ENCODE measurements at regions not wholly inside any gene's neighbourhood (a gene's known extent, or its start where the extent isn't known, plus 50 kb on each side); places are given as distances from the start of the nearest gene placed in this dataset.
"Not testable (repeated sequence)": the region's sequence is repeated elsewhere in the genome, so short reads cannot be mapped to it uniquely, and the experiment has no call there.

DNA sequence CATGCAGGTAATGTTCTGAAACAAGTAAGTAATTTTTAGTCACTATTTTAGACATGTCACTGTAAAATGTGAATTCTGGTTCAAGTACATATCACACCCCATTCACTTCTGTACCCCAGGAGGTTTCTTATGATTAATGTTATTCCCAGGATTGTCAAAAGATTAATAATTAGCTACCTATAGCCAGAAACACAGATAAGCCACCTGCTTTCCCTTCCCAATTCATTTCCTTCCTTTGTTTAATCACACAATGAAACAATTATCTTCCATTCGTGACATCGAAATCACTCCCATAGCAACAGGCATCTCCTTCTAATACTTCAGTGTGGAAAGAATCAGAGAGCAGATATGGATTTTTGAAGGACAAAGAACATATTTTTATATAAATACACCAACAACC, 1650.3 kb upstream of the CELF4 start:
- DNase-seq = no peak

DNA sequence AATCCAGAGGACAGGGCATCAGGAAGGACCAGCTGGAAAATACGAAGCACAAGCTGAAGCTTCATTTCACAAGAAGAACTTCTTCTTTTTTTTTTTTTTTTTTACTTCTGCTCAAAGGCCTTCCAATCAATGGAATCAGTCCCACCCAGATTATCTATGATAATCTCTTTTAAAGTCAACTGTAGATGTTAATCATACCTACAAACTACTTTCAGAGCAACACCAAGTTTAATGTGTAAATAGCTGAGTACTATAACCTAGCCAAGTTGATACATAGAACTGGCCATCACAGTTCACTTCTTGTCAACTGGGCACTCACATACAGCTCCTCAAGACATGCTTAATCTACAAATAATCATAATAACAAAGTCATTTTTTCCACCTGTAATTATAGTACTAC, 1645.9 kb upstream of the CELF4 start:
- no peak for DNase-seq

DNA sequence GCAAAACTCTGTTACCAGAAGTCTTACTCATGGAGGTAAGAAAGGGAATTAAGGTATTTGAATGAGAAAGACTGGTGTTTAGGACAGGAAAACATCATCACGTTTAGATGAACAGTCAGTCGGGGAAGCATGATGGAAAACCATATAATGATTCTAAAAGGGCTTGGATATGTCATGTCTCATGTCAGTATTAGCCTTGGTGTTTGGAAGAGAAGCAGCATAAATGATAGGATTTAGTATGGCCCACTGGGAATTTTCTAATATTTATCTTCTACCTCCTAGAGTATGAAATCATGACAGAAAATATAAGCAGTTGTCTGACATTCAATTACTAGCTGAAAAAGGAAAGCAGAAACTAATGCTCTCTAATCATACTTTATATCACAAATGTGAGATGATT, 1643.6 kb upstream of the CELF4 start:
- DNase-seq = no peak

DNA sequence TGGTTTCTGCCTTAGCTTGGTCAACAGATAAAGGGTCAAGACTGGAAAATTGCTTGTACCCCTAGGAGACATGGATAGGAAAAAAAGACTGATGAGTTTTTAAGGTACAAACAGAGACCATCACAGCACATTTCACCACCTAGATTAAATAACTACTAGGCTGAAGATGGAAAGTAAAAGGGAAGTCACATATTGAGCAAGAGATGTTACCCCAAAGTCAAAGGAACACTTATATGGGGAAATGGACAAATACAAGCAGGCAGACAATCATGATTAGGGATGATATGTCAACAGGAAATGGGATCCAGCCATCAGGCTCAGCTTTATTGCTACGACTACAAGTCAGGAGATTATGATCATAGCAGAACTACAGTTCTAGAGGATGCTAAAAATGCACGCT, 1643.1 kb upstream of the CELF4 start:
- DNase-seq = no peak

DNA sequence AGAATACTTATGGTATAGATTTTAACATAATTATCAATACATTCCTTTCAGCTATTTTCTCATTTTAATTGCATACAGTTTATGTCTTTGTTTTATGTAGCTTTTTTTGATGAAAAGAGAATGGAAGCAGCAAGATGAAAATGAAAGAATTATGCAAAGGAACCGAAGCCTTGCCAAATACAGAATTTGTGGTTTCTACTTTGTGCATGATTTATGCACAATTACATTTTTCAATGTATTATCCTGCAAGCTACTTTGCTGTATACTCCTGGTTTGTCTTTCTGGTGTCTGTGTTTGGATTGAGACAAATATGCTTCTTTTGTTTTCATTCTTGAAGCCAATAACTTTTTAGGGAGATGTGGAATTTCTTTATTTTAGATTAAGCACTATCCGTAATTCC, 1642.6 kb upstream of the CELF4 start:
- no peak for DNase-seq

DNA sequence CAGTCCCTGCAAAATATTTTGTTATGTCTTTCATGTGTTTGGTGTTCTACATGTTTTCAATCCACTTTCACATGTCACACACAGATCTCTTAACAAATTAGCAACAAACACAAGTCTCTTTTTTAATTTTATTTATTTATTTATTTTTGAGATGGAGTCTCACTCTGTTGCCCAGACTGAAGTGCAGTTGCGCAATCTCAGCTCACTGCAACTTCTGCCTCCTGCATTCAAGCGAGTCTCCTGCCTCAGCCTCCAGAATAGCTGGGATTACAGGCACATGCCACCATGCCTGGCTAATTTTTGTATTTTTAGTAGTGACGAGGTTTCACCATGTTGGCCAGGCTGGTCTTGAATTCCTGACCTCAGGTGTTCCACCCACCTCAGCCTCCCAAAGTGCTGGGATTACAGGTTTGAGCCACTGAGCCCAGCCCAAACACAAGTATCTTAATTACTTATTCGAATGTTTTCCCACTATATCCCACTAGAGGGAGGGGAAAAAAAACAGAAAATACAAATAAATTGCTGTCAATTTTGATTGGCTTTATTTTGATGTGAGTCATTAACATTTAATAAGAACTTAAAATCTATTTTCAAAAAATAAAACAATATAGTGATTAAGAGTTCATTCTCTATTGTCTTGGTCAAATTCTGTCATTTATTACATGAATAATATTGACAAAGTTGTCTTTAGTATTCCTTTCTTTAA, 1641.0 kb upstream of the CELF4 start:
- not testable (repeated sequence) for DNase-seq

DNA sequence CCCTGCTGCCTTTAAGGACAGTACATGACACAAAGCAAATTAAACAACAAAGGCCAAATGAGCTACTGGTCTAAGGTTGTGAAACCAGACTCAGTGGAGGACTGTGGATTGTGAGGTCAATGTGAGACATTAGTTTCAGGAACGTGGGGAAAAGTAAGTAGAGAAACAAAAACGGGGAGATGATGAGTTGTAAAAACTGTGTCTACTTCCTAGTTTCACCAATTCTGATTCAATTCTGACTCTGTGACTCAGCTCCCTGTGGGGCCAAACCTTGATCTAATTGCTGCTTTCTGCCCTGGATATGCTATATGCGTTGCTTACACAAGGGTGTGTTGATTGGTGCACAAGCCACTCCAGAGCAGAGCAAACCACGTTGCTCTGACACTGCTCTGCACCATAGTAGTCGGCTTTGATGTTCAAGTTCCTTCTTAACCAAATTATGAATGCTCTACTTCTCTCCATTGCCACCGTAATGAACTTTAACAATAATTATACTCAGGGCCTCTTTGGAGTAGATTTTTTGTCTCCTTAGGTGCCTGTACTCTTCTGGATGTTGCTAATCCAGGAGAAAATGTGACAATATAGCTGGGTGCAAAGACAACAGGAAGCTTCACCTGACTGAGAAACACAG, 1640.1 kb upstream of the CELF4 start:
- DNase-seq = no peak

DNA sequence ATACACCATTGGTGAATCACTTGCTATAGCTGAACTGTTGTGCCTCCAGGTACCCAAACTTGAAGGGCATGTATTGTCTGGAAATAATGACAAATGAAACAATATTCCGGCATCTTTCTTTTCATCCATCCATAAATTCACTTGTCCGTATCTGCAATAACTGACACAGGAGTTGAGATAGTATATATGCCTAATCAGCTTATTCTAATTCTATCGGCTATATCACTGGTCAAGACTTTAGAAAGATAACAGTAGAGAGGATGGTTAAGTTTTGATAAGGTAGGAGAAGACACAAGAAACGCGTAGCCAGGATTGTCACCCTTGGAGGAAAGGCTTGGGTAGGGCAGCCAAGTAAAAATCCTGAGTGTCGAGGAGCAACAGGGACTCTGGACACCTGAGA, 1634.6 kb upstream of the CELF4 start:
- DNase-seq = no peak

DNA sequence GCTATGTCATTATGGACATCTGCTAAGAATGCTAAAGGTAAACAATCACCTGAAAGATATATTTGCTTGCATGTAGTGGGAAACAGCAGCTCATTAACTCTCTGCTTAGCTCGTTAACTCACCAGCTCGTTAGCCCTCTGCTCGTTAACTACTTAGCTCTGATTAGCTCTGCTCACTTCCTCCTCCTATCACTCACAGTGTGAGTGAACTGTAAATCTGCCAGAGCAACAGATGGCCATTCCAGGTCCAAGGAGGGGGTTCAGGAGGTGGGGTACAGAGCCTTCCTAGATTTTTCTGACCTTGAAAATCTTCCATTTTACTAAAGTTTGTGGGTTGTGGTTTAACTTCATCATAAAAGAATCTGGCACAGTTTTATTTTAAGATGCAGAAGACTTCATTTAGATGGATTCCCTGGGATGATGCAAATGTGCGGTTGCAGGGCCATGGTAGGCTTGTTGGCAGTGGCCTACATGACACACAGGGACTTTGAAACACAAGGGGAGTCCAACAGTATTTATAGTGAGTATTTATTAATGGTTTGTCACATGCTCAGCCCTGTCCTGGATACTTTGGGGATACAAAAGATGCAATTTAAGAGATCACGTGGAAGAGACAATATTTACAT, 1633.7 kb upstream of the CELF4 start:
- DNase-seq = no peak

DNA sequence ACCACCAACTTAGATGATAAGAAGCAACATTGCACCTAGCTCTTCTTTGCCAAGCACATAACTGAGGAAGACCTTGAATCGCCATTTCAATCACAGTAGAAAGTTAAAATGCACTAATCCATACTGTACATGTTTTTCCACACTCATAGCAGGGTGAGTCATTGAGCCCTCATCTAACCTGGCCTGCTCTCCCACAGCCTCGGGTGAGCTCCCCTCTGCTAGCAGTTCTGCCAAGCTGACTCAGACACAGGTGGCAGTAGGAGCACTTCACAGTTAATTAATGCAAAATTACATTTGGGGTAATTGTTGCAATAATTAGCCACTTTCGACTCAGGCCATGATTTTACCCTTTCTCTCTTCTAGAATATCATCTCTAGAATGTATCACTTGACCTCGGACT, 1632.8 kb upstream of the CELF4 start:
- DNase-seq = no peak

DNA sequence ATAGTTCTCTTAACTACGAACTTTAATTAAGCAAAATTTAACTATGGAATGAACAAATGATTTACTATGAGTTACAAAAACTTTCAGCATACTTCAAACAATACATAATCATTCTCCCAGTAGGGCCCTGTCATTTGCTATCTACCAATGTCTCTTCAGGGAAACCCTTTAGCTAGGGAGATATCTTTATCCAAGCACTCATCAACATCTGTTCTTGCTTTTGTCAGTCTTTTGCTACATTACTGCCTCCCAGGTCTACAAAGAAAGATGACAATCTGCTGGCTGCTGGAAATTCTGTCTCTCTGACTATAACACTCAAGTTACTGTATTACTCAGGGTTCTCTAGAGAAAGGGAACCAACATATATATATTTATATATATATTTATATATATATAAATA, 1626.3 kb upstream of the CELF4 start:
- no peak for DNase-seq

DNA sequence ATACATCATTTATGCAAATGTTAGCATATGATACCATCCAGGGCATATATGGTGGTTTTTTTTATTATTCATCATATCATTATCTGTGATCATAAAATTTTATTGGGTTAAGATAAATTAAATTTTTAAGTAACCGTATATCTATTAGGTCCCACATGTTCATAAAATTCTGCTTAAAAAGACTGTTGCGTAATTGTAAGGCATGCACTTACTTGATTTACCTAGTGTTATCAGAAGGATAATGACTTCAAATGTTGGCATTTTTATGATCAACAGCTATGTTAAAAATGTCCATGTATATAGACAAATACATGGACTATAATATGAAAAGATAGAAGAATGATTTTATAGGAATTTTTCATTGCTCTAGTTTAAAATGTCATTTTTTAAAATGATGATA, 1625.5 kb upstream of the CELF4 start:
- DNase-seq = no peak

DNA sequence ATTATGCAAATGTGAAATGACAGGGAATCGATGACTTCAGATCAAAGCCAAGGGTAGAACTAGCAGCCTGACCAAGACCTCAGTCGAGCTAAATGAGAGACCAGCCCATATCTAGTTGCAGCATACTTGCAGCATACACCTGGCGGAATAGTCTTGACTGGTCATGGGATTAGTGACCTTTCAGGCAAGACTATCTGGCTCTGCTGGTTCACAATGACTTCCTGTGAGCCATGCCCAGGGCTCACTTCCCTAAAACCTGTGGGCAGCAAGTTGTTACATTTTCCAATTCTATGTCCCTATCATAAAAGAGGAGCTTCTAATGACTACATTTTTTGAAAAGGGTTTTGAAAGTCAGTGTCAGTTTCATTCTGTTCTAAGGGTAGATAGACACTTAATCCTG, 1624.9 kb upstream of the CELF4 start:
- no peak for DNase-seq

DNA sequence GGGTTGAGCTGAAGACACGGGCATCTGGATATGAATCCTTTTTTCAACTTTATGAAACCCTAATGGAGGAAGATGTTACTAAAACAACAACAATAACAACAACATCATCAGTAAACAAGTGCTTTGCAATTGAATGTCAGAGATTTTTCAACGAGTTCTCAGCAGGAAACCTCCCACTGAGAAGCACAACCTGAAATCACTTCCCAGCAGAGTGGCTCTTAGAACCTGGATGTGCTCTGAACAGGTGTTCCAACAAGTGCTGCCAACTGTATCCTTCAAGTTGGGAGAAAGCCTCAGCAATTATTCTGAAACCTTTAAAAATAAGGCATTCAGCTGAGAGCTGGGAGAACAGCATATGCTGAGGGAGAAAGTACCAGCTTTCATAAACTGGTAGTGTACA, 1622.7 kb upstream of the CELF4 start:
- DNase-seq = no peak

DNA sequence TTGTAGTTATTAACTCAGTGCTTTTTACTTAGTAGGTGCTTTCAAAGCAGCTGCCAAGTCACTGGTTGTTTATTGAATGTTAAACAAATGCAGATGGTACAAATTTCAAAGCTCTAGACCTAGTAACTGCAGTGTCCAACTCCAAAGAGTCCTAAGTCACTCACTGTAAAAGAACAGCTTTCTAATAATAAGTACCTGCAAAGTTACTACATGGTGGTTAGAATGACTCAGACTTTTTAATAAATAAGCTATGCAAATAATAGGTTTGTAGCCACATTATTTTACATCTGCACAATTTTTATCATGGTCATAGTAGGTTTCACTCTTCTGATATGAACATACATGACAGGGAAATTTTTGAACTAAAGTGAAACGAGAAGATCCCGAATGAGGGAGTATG, 1620.4 kb upstream of the CELF4 start:
- no peak for DNase-seq

DNA sequence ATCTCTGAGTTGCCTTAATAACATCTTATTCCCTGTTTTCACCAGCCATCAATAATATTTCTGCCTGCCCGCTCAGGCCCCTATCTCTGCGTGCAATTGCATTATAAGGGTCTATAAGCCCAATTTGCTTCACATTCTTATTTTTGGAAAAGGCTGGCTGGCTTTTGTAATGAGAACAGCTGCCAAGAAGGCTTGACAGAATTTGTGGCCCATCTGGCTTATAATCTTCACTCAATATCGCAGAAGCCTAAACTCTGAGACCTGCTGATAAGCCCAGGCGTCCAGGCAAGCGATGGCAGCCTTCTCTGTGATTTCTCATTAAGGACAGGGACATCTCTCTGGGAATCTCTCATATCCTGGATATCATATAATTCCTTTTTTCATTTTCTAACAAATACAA, 1618.6 kb upstream of the CELF4 start:
- DNase-seq = no peak

DNA sequence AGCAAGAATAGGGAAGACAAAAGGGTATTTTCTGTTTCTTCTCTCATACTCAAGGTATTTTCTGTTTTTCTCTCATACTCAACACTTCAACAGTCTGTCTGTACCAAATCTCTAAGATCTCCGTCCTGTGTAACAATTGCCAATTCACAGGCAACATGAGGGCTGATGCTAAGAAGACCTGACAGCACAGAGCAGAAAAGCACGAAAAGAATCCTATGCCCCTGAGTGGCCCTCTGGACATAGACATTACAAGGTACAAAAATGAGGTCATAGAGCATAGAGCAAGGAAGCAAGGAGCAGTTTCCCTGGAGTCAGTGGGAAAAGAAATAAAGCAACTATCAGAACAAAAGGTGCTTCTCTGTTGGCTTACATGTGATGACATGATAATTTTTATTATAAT, 1612.6 kb upstream of the CELF4 start:
- no peak for DNase-seq

DNA sequence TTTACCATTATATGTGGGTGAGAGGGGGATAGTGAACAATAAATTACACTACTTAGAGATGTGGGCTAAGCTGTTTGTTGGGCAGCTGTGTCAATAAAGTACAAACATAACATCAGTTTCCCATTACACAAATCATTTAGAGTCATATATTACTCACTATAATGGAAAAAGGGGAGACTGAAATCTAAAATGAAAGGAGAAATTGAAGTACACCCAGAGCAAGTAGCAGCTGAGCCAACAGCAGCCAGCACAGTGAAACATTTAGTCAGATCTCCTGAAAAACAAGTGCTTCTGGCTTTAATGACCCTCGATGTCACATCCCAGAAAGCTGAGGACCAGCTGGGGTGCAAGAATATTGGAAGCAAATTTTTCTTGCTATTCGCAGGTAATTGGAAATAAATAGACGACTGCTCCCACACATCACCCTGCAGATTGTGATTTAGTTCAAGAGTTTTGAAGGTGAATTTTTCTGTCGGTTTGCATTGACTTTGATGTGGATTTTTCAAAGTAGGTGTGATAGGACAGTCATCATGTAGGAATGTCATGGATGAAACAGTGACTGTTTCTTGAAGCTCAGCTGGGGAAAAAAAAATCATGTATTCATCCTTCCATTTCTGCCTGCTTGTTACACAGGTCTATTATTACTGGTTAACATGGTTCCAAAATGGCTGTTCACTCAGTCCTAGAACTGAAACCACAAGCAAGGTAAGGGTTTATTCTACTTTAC, 1607.3 kb upstream of the CELF4 start:
- DNase-seq = peak; percentile 94 to 95

DNA sequence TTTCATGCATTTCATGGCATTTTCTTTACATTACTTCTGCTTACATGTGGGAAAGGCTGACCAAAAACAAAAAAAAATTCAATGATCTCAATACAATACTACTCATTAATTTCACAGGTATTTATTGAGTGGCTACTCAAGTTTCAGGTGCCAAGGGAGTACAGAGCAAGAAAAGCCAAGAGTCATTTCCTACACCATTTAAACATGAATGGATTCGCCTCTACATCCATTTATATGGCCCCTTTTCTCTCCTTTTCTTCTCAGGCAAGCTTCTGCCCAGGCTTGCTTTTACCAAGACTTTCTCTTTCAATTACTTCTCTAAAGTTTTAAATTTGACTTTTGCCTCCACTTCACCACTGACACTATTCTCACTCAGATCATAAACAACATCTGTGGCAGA, 1603.1 kb upstream of the CELF4 start:
- DNase-seq = no peak

DNA sequence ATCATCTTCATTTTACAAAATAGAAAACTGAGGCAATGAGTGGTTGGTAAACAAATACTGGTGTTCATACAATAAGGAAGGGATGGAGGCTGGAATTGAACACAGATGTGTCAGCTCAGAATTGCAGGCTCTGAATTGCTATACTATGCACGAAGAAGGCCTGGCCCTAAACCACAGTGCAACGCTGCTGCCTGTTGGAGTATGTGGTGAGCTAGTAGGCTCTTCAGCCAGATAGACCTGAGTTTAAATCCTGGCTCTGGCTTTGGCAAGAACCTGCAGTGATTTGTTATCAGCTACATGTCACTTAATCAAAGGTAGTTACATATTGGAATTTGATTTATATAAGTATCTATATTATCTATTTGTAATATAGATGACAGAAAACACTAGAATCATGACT, 1602.4 kb upstream of the CELF4 start:
- no peak for DNase-seq

DNA sequence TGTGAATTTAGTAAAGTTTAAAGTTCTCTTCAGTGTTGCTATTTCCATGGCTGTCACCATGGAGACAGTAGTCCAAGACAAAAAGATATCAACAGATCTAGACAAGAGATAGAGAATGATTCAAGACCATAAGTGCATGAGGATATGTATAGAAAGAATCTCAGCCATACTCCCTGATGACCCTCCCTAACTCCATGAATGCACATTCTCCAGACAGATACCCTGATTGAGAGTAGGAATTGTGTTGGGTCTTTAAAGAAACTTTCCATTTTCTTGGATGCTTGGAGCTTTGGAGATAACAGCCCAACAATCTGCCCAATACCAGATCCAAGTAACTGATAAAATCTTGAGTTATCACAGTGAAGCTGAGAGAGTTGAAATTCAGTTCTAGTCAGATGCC, 1601.2 kb upstream of the CELF4 start:
- no peak for DNase-seq

DNA sequence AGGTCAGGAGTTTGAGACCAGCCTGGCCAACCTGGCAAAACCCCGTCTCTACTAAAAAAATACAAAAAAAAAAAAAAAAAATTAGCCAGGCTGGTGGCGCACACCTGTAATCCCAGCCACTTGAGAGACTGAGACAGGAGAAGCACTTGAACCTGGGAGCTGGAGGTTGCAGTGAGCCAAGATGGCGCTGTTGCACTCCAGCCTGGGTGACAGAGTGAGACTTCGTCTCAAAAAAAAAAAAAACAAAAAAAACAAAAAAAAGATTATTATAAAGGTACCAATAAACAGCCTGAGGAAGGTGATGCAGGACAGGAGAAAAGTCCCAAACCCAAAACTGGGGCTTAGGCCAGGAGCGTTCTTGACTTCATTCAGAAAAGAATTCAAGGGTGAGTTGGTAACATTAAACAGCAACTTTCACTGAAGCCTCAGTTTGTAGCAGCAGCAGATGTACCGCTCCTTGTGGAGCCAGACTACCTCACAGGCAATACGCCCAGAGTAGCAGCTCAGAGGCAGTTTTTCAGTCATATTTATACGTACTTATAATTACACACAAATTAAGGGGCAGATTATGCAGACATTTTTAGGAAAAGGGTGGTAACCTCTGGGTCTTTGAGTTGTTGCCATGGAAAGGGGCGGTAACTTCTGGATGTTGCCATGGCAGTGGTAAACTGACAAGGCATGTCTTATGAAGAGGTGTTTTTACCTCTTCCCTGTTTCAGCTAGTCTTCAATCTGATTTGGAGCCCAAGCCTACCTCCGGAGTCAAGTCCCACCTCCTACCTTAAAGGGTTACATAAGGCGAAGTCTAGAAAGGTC, 1596.6 kb upstream of the CELF4 start:
- no peak for DNase-seq

DNA sequence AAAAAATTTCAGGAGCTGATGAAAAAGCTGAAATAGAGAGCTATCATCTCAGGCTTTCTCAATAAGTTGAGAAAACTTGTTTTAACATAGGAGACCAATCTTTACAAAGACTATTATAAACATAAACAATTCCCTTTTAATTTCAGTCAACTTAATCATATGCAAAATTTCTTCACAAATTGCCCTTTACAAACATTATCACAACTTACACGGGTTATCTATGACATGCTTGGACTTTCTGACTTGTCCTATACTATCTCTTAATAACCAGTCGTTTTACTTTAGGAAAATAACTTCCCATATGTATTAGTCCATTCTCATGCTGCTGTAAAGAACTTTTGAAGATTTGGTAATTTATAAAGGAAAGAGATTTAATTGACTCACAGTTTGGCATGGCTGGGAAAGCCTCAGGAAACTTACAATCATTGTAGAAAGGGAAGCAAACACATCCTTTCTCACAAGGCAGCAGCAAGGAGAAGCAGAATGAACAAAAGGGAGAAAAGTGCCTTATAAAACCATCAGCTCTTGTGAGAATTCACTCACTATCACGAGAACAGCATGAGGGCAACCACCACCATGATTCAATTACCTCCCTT, 1583.7 kb upstream of the CELF4 start:
- DNase-seq = no peak
